PC-3 (cell line): ENCODE measurements at regions not wholly inside any gene's neighbourhood (a gene's known extent, or its start where the extent isn't known, plus 50 kb on each side); places are given as distances from the start of the nearest gene placed in this dataset.

Experiments used
- CTCF ChIP-seq: fragments of 300-600 bp; sonication (generic); conservative IDR thresholded peaks from 2 replicates; pipeline ENCODE4 v1.5.1; 2017; ENCODE audit warnings: antibody characterized with exemption, low read depth, mild to moderate bottlenecking, low read length
- EZH2 ChIP-seq: fragments of 300-600 bp; sonication (generic); IDR thresholded peaks from one replicate; pipeline ENCODE4 v1.6.1; 2017; ENCODE audit warnings: antibody characterized with exemption, mild to moderate bottlenecking, low read length; ENCODE audit not compliant: unreplicated experiment
- EZH2phosphoT487 ChIP-seq: fragments of 300-600 bp; sonication (generic); IDR thresholded peaks from 2 replicates; pipeline ENCODE4 v1.6.1; 2018; ENCODE audit warnings: mild to moderate bottlenecking, antibody characterized with exemption, low read length, borderline replicate concordance

GRCh38 chr2:23312996-23313606, 71.9 kb upstream of the KLHL29 start:
- TF ChIP-seq CTCF (peak; percentile 70), EZH2 (no peak), EZH2phosphoT487 (no peak)
